ENCODE measurements at regions not wholly inside any gene's neighbourhood (a gene's known extent, or its start where the extent isn't known, plus 50 kb on each side); places are given as distances from the start of the nearest gene placed in this dataset.

DNA sequence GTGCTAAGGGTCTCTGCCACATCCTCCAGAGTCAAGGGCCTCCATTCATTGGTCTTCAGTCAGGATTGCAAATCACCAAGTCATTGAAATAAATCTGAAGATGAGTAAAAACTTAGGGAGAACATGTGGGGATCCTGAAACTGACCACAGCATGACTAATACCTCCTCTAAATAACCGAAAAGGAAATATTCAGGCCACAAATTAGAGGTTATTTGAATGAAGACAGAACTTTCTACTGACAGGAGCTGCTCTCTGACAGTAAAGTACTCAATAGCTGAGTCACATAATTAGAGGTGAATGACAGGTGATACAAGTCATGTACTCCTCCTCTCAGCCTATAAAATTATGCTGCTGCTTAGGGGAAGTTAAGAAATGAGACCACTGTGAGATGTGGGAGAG, 240.2 kb upstream of the F9 start:
- TF ChIP-seq EZH2 (IDR thresholded peaks at IDR 0.05; ENCODE audit: insufficient read depth, poor library complexity, severe bottlenecking), result no peak
- TF ChIP-seq EZH2phosphoT487 (IDR thresholded peaks at IDR 0.05; ENCODE audit: insufficient read depth, low read depth), result peak; percentile 73; the same call in 1 of the 2 replicates
